Skeletal muscle cell (primary cell): ENCODE measurements at regions not wholly inside any gene's neighbourhood (a gene's known extent, or its start where the extent isn't known, plus 50 kb on each side); places are given as distances from the start of the nearest gene placed in this dataset.
"Not testable (repeated sequence)": the region's sequence is repeated elsewhere in the genome, so short reads cannot be mapped to it uniquely, and the experiment has no call there.

ENCODE experiments used
- DNase-seq: peaks from one replicate; pipeline ENCODE4 v3.0.0-alpha.2; 2010; ENCODE audit warnings: low read depth
- H3K4me3 ChIP-seq: 2 replicates; pipeline ENCODE4 v1.5.1; 2011; ENCODE audit warnings: low read depth, mild to moderate bottlenecking, control low read depth, low read length, moderate library complexity

DNA sequence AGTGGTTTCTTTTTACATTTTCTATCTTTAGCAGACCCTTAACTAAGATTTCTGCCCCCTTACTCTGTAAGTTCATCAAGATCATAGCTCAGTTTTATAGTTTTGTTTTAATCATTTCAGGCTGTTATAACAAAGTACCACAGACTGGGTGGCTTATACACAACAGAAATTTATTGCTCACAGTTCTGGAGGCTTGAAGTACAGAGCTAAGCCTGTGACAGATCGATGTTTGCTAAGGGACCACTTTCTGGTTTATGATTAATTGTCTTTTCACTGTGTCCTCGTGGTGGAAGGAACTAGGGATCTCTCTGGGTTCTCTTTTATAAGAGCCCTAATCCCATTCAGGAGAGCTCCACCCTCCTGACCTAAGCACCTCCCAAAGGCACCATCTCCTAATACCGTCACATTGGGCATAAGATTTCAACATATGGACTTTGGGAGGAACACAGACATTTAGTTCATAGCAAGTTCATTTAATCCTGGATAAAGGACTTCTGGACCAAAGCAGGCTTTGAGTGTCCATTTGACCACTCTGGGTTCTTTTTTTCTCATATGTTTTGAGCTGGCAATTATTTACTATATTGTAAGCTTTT lies 137.0 kb upstream of the IL15 start:
- DNase-seq: no peak
- no peak overlapping the region for H3K4me3 ChIP-seq

DNA sequence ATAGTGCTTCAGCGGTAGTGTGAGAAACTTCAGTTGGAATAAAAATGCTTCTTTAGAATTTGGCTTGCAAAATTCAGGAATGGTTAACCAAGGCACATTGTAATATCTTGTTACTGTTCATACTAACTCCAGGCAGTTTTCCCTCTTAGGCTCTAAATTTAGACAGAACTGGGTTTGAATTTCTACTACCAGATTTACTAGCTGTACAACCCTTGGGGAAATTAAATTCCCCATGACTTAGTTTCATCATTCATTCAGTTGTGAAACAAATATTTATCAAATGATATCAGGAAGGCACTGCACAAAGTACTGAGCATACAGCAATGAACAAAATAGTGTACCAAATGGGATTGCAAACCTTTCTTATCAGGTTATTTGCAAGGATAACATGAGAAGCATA lies 135.0 kb upstream of the IL15 start:
- H3K4me3 ChIP-seq: no peak overlapping the region
- DNase-seq: peak; percentile 36

DNA sequence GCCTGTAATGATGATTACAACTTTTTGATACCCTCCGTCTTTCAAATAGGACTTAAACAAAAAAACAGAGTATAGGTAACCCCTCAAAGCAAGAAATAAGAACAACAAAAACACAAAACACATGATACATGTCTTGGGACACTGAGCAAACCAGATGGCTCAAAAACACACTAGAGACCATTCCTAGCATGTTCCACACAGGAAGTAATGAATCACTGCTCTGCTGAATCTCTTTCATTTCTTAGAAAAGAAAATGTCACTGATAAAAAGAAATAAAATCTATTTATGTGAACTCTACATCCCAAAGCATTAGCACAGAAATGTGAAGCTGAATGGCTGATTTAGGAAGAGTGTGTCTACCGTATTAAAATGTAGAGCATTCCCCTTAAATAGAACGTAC lies 134.5 kb upstream of the IL15 start:
- DNase-seq: peak; percentile 19

GRCh38 chr4:141502755-141503154 lies 133.6 kb upstream of the IL15 start:
- H3K4me3 ChIP-seq: no peak overlapping the region
- no peak for DNase-seq

More for the DNA sequence above, 134.5 kb upstream of the IL15 start:
- no peak overlapping the region for H3K4me3 ChIP-seq

DNA sequence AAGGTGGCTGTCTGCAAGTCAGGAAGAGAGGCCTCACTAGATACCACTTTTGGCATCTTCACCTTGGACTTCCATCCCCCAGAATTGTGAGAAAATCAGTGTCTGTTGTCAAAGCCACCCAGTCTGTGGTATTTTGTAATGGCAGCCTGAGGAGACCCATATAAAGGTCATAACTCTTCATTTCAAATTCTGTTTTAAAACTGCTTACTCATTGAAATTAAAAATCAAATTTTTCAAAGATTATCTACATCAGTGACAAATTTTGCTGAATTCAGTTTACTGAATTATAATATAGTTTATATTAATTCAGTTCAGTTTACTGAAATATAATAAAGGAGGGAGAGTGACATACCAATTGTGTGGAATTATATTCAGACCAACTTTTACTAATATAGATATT lies 133.1 kb upstream of the IL15 start:
- no peak for DNase-seq

GRCh38 chr4:141511055-141511454 lies 125.3 kb upstream of the IL15 start:
- H3K4me3 ChIP-seq: no peak overlapping the region
- DNase-seq: no peak

More for the DNA sequence above, 133.1 kb upstream of the IL15 start:
- no peak overlapping the region for H3K4me3 ChIP-seq

- H3K4me3 ChIP-seq: no peak overlapping the region
- DNase-seq: no peak
Measured at GRCh38 chr4:141513866-141514265, 122.5 kb upstream of the IL15 start.

DNA sequence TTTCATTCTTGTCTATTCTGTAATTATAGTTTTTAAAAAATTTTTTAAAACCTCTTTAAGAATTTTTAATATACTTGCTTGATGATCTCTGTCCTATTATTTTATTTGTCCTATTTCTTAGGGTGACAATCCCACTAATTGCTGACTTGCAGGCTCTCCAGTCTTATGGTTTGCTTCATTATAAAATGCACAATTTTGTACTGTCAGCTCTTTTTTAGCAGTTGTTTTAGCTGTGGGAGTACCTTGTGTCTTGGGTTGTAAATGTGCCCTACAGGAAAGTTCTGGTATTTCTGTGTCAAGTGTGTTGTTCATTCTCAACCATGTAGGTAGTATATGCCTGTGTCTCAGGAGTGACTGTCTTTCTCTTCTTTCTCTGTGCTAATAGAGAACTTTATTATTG lies 118.2 kb upstream of the IL15 start:
- H3K4me3 ChIP-seq: no peak overlapping the region
- DNase-seq: no peak

DNA sequence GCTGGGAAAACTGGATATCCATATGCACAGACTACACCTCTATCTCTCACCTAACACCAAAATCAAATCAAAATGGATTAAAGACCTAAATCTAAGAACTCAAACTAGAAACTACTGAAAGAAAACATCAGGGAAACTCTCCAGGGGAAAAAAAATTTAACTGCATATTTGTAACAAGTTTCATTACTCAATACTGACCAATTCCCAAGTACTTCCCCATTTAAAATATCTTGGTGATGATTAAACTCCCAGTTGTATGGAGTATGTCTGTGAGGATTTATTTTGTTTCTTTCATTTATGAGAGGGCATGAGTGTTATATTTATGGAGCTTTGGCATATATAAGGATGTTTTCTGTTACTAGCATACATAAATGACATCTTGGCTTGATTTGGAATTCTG lies 112.3 kb upstream of the IL15 start:
- DNase-seq: peak; percentile 30
- no peak overlapping the region for H3K4me3 ChIP-seq

GRCh38 chr4:141524841-141525240 lies 111.5 kb upstream of the IL15 start:
- no peak overlapping the region for H3K4me3 ChIP-seq
- no peak for DNase-seq

GRCh38 chr4:141530627-141531026 lies 105.8 kb upstream of the IL15 start:
- H3K4me3 ChIP-seq: no peak overlapping the region
- no peak for DNase-seq

DNA sequence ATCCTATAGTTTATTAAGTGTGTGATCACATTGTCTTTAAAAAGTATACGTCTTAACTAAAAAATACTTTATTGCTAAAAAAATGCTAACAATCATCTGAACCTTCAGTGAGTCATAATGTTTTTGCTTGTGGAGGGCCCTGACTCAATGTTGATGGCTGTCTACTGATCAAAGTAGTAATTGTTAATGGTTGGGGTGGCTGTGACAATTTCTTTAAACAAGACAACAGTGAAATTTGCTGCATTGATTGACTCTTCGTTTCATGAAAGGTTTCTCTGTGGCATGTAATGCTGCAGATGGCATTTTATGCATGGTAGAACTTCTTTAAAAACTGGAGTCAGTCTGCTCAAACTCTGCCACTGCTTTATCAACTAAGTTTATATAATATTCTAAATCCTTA lies 101.4 kb upstream of the IL15 start:
- DNase-seq: no peak
- H3K4me3 ChIP-seq: no peak overlapping the region

- DNase-seq: no peak
- no peak overlapping the region for H3K4me3 ChIP-seq
Measured at GRCh38 chr4:141538001-141538400, 98.4 kb upstream of the IL15 start.

- DNase-seq: no peak
- H3K4me3 ChIP-seq: no peak overlapping the region
Measured at GRCh38 chr4:141540643-141541042, 95.7 kb upstream of the IL15 start.

- no peak for DNase-seq
- H3K4me3 ChIP-seq: no peak overlapping the region
Measured at GRCh38 chr4:141541851-141542250, 94.5 kb upstream of the IL15 start.

- no peak overlapping the region for H3K4me3 ChIP-seq
- no peak for DNase-seq
Measured at GRCh38 chr4:141543176-141543575, 93.2 kb upstream of the IL15 start.

DNA sequence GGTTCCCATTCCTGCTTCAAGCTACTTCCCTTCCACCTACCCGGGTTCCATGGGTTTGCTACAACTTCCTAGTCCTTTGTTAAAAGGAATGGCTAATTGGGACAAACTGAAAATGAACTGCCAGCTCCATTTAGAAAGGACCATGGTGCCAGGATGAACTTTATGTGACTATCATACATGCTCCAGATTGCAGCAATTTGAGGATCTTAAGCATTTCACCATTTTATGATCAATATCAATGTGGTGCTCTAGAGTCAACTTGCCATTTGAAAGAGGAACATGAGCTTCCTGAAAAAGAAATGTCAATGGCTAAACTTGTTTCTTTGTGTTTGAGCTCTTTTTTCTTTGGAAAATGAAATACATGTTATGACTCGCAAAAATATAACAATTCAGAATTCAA lies 92.7 kb upstream of the IL15 start:
- DNase-seq: no peak
- no peak overlapping the region for H3K4me3 ChIP-seq

DNA sequence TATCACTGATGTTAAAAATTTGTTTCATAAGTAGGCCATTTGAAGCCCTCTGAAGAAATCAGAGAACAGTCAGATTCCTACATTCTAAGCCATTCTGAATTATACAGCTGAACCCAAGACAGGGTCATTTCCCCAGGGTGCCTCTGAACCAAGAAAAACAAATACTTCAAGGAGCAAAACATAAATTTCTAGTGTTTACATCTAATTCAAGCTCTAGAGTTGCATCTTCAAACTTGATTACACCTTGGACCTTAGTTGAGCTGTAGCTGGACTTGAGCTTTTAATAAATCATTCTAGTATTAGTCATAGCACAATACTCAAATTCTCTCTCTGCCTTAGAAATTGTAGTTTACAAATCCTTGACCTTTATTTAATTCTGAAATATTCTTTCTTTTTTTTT lies 87.6 kb upstream of the IL15 start:
- no peak for DNase-seq
- no peak overlapping the region for H3K4me3 ChIP-seq

DNA sequence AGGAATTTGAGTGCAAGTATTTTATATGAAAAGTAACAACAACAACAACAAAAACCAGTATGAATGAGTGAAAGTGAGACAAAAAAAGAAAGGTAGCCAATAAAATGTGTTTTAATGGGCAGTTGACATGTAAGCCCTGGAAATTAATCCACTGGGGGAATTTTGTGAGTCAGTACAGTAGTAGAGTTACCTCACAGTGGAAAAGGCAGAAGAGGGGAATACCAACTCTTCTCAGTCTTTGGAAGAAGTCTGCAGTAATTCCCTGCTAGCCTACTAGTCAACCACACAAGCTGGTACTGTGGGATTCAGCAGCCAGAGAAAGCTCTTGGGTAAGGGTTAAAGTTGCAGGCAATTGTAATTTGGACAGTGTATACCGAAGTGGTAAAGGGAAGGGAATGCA lies 76.3 kb upstream of the IL15 start:
- peak; percentile 29 for DNase-seq
- no peak overlapping the region for H3K4me3 ChIP-seq

GRCh38 chr4:141562649-141563048 lies 73.7 kb upstream of the IL15 start:
- no peak overlapping the region for H3K4me3 ChIP-seq
- no peak for DNase-seq

DNA sequence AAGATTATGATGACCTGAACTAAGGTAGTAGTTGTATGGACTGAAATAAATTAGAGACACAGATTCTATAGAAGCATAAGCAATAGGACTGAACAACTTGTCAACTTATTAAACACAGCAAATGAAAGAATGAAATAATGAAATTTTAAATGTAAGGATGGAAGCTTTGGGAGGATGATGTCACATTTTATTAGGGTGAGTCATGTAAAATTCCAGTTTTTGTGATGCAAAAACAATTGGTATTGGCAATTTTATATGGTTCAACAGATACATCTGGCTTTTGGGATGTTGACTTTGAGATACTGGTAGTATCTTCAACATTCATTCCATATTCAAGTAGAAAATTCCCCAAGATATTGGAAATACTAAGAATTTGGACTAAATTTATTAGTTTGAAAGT lies 72.7 kb upstream of the IL15 start:
- no peak overlapping the region for H3K4me3 ChIP-seq
- no peak for DNase-seq

DNA sequence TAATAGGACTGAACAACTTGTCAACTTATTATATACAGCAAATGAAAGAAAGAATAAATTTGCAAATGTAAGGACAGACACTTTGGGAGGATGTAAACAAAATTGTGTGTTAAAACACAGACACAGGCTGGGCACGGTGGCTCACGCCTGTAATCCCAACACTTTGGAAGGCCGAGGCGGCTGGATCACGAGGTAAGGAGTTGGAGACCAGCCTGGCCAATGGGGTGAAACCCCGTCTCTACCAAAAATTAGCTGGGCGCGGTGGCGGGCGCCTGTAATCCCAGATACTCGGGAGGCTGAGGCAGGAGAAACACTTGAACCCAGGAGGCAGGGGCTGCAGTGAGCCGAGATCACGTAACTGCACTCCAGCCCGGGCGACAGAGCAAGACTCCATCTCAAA lies 71.4 kb upstream of the IL15 start:
- not testable (repeated sequence) for DNase-seq

More for the DNA sequence above, 71.4 kb upstream of the IL15 start:
- not testable (repeated sequence) for H3K4me3 ChIP-seq
